Endothelial cell of umbilical vein (primary cell): ENCODE measurements at regions not wholly inside any gene's neighbourhood (a gene's known extent, or its start where the extent isn't known, plus 50 kb on each side); places are given as distances from the start of the nearest gene placed in this dataset.

Source experiments
- BruUV-seq: library from RNA; stranded (reverse); fragments of 400-500 nt; replicated peaks from 2 replicates; lab custom pipeline; 2021; lab: Mats Ljungman, UMichigan
- CTCF ChIA-PET: fragments of 300-600, 350-600 bp; sonication (Branson Sonifier 250); formaldehyde crosslinking; loops from one replicate; lab custom pipeline; 2021; ENCODE audit warnings: antibody characterized with exemption, inconsistent platforms; lab: Charles Lee
- POLR2A ChIA-PET: fragments of 300-600, 350-600 bp; sonication (Branson Sonifier 250); formaldehyde crosslinking; loops from one replicate; lab custom pipeline; 2021; ENCODE audit warnings: antibody characterized with exemption, inconsistent platforms; lab: Charles Lee
- DNase-seq: peaks from one replicate; pipeline ENCODE4 v3.0.0-alpha.2; 2011; ENCODE audit warnings: low read depth, low spot score
- FAIRE-seq: peaks from 2 replicates; lab custom pipeline; 2011; peaks lifted over from hg19 to GRCh38; lab: Jason Lieb, UNC
- H2AFZ ChIP-seq: 2 replicates; pipeline ENCODE4 v1.6.0; 2012; ENCODE audit warnings: low read depth, low read length, control low read depth, inconsistent platforms
- H3K27ac ChIP-seq: 2 replicates; pipeline ENCODE4 v1.5.1; 2011; ENCODE audit warnings: low read depth, mild to moderate bottlenecking, control low read depth, low read length, moderate library complexity; ENCODE audit not compliant: insufficient read depth
- H3K27me3 ChIP-seq, 2 experiments: 2 replicates each; pipeline versions ENCODE4 v1.6.0 to v1.6.1; 2011; ENCODE audit warnings: low read length in 2 of 2, mixed read lengths in 1 of 2; ENCODE audit not compliant: control insufficient read depth in 2 of 2, insufficient read depth in 2 of 2
- H3K36me3 ChIP-seq, 2 experiments: 2 replicates in 1 of 2; 3 replicates in 1 of 2; pipeline ENCODE4 v1.5.1; 2011; ENCODE audit warnings: low read length in 2 of 2, mild to moderate bottlenecking in 1 of 2, moderate library complexity in 1 of 2; ENCODE audit not compliant: control insufficient read depth in 2 of 2, insufficient read depth in 2 of 2; ENCODE audit errors: extremely low read depth in 1 of 2
- H3K4me1 ChIP-seq: 3 replicates; pipeline ENCODE4 v1.5.1; 2011; ENCODE audit warnings: mild to moderate bottlenecking, low read length; ENCODE audit not compliant: control insufficient read depth, insufficient read depth; ENCODE audit errors: extremely low read depth
- H3K4me2 ChIP-seq: 2 replicates; pipeline ENCODE4 v1.6.1; 2011; ENCODE audit warnings: low read length, control low read depth, mixed read lengths; ENCODE audit not compliant: insufficient read depth
- H3K4me3 ChIP-seq, 3 experiments: fragments of 200-600 bp in 1 of 3; sonication (generic), shearing (Covaris generic) in 1 of 3; replicated peaks in 1 of 3; 2 replicates each; pipeline ENCODE4 v1.5.1; 2011 to 2016; ENCODE audit warnings: control low read depth in 3 of 3, low read length in 3 of 3, mild to moderate bottlenecking in 2 of 3, inconsistent platforms in 1 of 3, low read depth in 1 of 3, moderate library complexity in 1 of 3; ENCODE audit not compliant: insufficient read depth in 1 of 3
- H3K79me2 ChIP-seq: 2 replicates; pipeline ENCODE4 v1.6.0; 2012; ENCODE audit warnings: low read length, inconsistent platforms; ENCODE audit not compliant: control insufficient read depth, insufficient read depth
- H3K9ac ChIP-seq: replicated peaks from 2 replicates; pipeline ENCODE3; 2011; ENCODE audit warnings: low read length, control low read depth; ENCODE audit not compliant: insufficient read depth; ENCODE audit errors: extremely low read depth
- H3K9me1 ChIP-seq: replicated peaks from 3 replicates; pipeline ENCODE4 v1.6.0; 2011; ENCODE audit warnings: mild to moderate bottlenecking, low read length; ENCODE audit not compliant: control insufficient read depth, insufficient read depth; ENCODE audit errors: extremely low read depth
- H3K9me3 ChIP-seq: replicated peaks from 2 replicates; pipeline ENCODE4 v1.5.1; 2012; ENCODE audit warnings: low read length, inconsistent platforms; ENCODE audit not compliant: control insufficient read depth, insufficient read depth
- H4K20me1 ChIP-seq: replicated peaks from 2 replicates; pipeline ENCODE3; 2011; ENCODE audit warnings: mild to moderate bottlenecking, low read length; ENCODE audit not compliant: control insufficient read depth, insufficient read depth; ENCODE audit errors: extremely low read depth
- CTCF ChIP-seq, 2 donors: IDR thresholded peaks; 1 replicate in 1 of 2; 2 replicates in 1 of 2; pipeline ENCODE4 v1.5.1; 2011; ENCODE audit warnings: low read length in 2 of 2, mild to moderate bottlenecking in 2 of 2, moderate library complexity in 2 of 2, control low read depth in 1 of 2, inconsistent platforms in 1 of 2, low read depth in 1 of 2; ENCODE audit not compliant: insufficient read depth in 1 of 2; ENCODE audit errors: extremely low read depth in 1 of 2
- EZH2 ChIP-seq: IDR thresholded peaks from 2 replicates; pipeline ENCODE4 v1.6.1; 2012; ENCODE audit warnings: borderline replicate concordance, low read depth, mild to moderate bottlenecking, moderate library complexity, low read length, inconsistent platforms; ENCODE audit not compliant: severe bottlenecking
- FOS ChIP-seq: IDR thresholded peaks from 2 replicates; pipeline ENCODE4 v1.6.1; 2011; ENCODE audit warnings: mild to moderate bottlenecking, low read length, moderate library complexity, borderline replicate concordance; ENCODE audit not compliant: insufficient read depth
- GATA2 ChIP-seq: IDR thresholded peaks from 2 replicates; pipeline ENCODE4 v1.7.0; 2011; ENCODE audit warnings: low read depth, mild to moderate bottlenecking, moderate library complexity, mixed read lengths, low read length; ENCODE audit not compliant: insufficient read length, insufficient read depth
- JUN ChIP-seq: IDR thresholded peaks from 2 replicates; pipeline ENCODE4 v1.6.1; 2011; ENCODE audit warnings: borderline replicate concordance, low read depth; ENCODE audit not compliant: insufficient read length, insufficient read depth
- MAX ChIP-seq: IDR thresholded peaks from 2 replicates; pipeline ENCODE4 v1.6.1; 2011; ENCODE audit not compliant: insufficient read depth, insufficient read length
- MYC ChIP-seq: IDR thresholded peaks from one replicate; pipeline ENCODE4 v1.6.1; 2011; ENCODE audit warnings: mild to moderate bottlenecking, low read depth, low read length
- POLR2A ChIP-seq: IDR thresholded peaks from 2 replicates; pipeline ENCODE4 v1.6.1; 2012; ENCODE audit warnings: low read depth, mild to moderate bottlenecking, control low read depth, low read length
- POLR2AphosphoS5 ChIP-seq: IDR thresholded peaks from 2 replicates; pipeline ENCODE4 v1.6.1; 2012; ENCODE audit warnings: low read depth, mild to moderate bottlenecking, control low read depth, low read length, moderate library complexity; ENCODE audit not compliant: insufficient read depth
- dilution Hi-C: fragments of 300-500 bp; cut with MboI; formaldehyde crosslinking; loops from one replicate; pipeline ENCODE4 v1.15.0; 2019; ENCODE audit warnings: low sequenced_read_pairs; ENCODE audit not compliant: extremely low pct_ligation_motif_present
- intact Hi-C: fragments of 100-400 bp; cut with micrococcal nuclease; formaldehyde crosslinking; loops from one replicate; pipeline ENCODE4 v1.10.0; 2022

DNA sequence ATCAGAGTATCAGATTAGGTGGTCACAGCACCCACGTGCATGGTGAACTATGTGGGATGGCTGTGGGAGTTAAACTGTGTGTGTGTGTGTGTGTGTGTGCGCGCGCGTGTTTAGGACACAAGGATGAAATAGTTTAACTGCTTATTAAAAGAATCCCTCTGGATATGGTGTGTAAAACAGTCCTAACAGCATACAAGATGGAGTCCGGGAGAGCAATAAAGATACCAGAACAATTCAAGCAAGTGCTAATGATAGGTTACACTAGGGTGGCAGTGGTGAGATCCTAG, 202.2 kb downstream of the IPMK start:
- ChIA-PET POLR2A (no interaction called here), CTCF (no interaction called here)
- intact Hi-C loops (no loop called here), dilution Hi-C loops (loop anchor here (25.0 kb wide), 1 partner anchor 728 kb away; no protein-coding TSS in a partner anchor)
- TF ChIP-seq POLR2AphosphoS5 (no peak), MAX (no peak), JUN (no peak), MYC (no peak), EZH2 (no peak), FOS (no peak), POLR2A (no peak), CTCF (IDR thresholded peaks at IDR 0.05; ENCODE audit: extremely low read depth in 1 of 2, insufficient read depth in 1 of 2, low read depth in 1 of 2, low read length in 2 of 2) (no peak), GATA2 (no peak)
- no peaks in the 10 kb centered on the region for H3K36me3 ChIP-seq
- H3K4me2 ChIP-seq = no peak overlapping the region
- H4K20me1 ChIP-seq = no peaks in the 10 kb centered on the region
- FAIRE-seq (no peak), DNase-seq (no peak)
- no peak overlapping the region for H3K4me3 ChIP-seq
- no peak overlapping the region for H2AFZ ChIP-seq
- no peak overlapping the region for H3K9ac ChIP-seq
- H3K27me3 ChIP-seq = no peaks in the 10 kb centered on the region
- H3K27ac ChIP-seq = no peak overlapping the region
- no peaks in the 10 kb centered on the region for H3K4me1 ChIP-seq
- no peaks in the 10 kb centered on the region for H3K9me3 ChIP-seq
- BruUV-seq = no TSS peak
- H3K9me1 ChIP-seq = no peaks in the 10 kb centered on the region
- H3K79me2 ChIP-seq = no peaks in the 10 kb centered on the region
